ENCODE measurements at regions not wholly inside any gene's neighbourhood (a gene's known extent, or its start where the extent isn't known, plus 50 kb on each side); places are given as distances from the start of the nearest gene placed in this dataset.

DNA sequence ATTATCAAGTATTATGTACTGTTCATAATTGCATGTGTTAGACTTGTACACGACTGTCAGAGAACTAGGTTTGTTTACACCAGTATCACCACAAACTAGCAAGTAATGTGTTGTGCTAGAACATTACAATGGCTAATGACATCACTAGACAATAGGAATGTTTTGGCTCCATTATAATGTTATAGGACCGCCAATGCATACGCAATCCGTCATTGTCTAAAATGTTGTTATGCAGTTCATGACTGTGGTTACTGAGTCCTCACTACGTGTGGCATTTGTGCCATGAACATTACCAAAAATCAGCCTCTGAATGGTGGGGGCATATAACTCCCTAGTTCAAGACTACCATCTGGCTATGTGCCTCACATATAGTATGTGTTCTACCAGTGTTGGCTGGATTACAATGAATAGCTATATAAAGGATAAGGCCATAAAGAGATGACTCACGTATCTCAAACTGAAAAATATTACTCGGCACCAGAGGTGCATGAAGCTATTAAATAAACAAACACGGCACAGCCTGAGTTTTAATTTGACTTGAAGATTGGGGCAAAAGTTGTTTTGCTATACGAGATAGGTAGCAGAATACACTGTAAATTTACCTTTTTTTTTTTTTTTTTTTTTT lies 89.1 kb upstream of the COL24A1 start:
- ATAC-seq (ENCODE audit: low read depth) (no peak), DNase-seq (ENCODE audit: low spot score) (no peak)
- H3K9me3 ChIP-seq (ENCODE audit: severe bottlenecking): no peaks in the 10 kb centered on the region
- no peaks in the 10 kb centered on the region for H3K27me3 ChIP-seq (ENCODE audit: insufficient read depth, poor library complexity, severe bottlenecking)
- H3K4me3 ChIP-seq (ENCODE audit: severe bottlenecking): no peak overlapping the region
- H3K27ac ChIP-seq (ENCODE audit: poor library complexity, severe bottlenecking): no peak overlapping the region
- no peaks in the 10 kb centered on the region for H3K4me1 ChIP-seq (ENCODE audit: insufficient read depth, poor library complexity, severe bottlenecking)
- TF ChIP-seq, protein P1, sequence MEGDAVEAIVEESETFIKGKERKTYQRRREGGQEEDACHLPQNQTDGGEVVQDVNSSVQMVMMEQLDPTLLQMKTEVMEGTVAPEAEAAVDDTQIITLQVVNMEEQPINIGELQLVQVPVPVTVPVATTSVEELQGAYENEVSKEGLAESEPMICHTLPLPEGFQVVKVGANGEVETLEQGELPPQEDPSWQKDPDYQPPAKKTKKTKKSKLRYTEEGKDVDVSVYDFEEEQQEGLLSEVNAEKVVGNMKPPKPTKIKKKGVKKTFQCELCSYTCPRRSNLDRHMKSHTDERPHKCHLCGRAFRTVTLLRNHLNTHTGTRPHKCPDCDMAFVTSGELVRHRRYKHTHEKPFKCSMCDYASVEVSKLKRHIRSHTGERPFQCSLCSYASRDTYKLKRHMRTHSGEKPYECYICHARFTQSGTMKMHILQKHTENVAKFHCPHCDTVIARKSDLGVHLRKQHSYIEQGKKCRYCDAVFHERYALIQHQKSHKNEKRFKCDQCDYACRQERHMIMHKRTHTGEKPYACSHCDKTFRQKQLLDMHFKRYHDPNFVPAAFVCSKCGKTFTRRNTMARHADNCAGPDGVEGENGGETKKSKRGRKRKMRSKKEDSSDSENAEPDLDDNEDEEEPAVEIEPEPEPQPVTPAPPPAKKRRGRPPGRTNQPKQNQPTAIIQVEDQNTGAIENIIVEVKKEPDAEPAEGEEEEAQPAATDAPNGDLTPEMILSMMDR (IDR thresholded peaks at IDR 0.05; ENCODE audit: poor library complexity, severe bottlenecking): no peak
- H3K36me3 ChIP-seq (ENCODE audit: low read depth): no peaks in the 10 kb centered on the region

DNA sequence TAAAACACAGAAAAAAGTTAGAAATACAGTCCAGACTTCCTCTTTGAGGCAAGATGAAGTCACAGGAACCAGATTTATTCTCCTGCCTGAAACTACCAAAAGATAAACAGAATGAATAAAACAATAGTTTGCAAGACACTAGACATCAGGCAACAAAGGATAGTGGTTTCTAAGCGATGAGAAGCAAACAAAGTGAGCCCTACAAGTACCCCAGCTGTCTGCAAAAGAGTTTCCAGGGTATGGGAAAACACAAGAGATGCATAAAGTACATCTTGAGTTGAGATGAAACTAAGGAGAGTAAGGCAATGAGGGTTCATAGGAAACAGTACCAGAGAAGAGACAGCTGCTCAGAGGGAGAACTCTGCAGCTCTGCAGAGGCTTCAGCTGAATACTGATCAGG lies 83.3 kb upstream of the COL24A1 start:
- ATAC-seq (ENCODE audit: low read depth): no peak
- Histone ChIP-seq H3K4me3 (ENCODE audit: severe bottlenecking) (no peak overlapping the region), H3K9me3 (ENCODE audit: severe bottlenecking) (no peaks in the 10 kb centered on the region), H3K36me3 (ENCODE audit: low read depth) (no peaks in the 10 kb centered on the region), H3K4me1 (ENCODE audit: insufficient read depth, poor library complexity, severe bottlenecking) (no peaks in the 10 kb centered on the region), H3K27me3 (ENCODE audit: insufficient read depth, poor library complexity, severe bottlenecking) (no peaks in the 10 kb centered on the region), H3K27ac (ENCODE audit: poor library complexity, severe bottlenecking) (no peak overlapping the region)
- TF ChIP-seq, protein P1 (IDR thresholded peaks at IDR 0.05; ENCODE audit: poor library complexity, severe bottlenecking): no peak
- no peak for DNase-seq (ENCODE audit: low spot score)

DNA sequence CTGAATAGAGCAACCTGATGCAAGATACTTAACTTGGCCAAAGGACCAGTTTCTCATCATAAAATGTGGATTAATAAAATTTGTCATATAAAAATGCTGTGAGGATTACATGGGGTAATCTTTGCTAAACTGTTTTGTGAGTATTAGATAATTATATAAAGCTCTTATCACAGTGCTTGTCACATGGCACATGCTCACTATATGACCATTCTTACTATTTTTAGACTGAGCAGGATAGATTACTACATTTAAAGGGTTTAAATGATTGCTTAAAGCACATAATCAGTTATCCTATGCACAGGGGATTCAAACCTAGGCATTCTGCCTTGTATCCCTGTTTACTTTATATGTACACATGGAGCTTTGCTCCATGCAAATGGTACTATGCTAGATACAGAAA lies 82.9 kb upstream of the COL24A1 start:
- Histone ChIP-seq H3K4me3 (ENCODE audit: severe bottlenecking) (no peak overlapping the region), H3K27ac (ENCODE audit: poor library complexity, severe bottlenecking) (no peak overlapping the region), H3K4me1 (ENCODE audit: insufficient read depth, poor library complexity, severe bottlenecking) (no peaks in the 10 kb centered on the region), H3K27me3 (ENCODE audit: insufficient read depth, poor library complexity, severe bottlenecking) (no peaks in the 10 kb centered on the region), H3K9me3 (ENCODE audit: severe bottlenecking) (no peaks in the 10 kb centered on the region), H3K36me3 (ENCODE audit: low read depth) (no peaks in the 10 kb centered on the region)
- no peak for ATAC-seq (ENCODE audit: low read depth)
- TF ChIP-seq, protein P1 (IDR thresholded peaks at IDR 0.05; ENCODE audit: poor library complexity, severe bottlenecking): no peak
- no peak for DNase-seq (ENCODE audit: low spot score)

DNA sequence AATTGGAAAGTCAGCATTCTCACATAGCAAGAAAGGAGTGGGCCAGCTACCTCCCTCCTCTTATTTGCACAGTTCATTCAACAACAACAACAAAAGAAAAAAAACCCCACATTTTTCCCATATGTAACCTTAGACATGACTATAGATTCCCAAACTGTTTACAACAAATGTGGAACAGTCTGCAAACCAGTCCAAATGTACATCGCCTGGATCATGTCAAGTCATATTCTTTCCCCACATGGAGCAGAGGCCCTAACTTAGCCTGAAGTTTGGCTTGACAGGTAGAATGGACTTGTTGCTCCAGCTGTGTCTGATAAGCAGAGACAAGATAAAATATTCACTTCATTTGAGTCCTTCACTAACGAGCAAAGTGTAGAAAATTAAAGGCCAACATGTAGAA lies 81.7 kb upstream of the COL24A1 start:
- Histone ChIP-seq H3K27ac (ENCODE audit: poor library complexity, severe bottlenecking) (no peak overlapping the region), H3K36me3 (ENCODE audit: low read depth) (no peaks in the 10 kb centered on the region), H3K27me3 (ENCODE audit: insufficient read depth, poor library complexity, severe bottlenecking) (no peaks in the 10 kb centered on the region), H3K9me3 (ENCODE audit: severe bottlenecking) (no peaks in the 10 kb centered on the region), H3K4me3 (ENCODE audit: severe bottlenecking) (no peak overlapping the region), H3K4me1 (ENCODE audit: insufficient read depth, poor library complexity, severe bottlenecking) (no peaks in the 10 kb centered on the region)
- TF ChIP-seq, protein P1 (IDR thresholded peaks at IDR 0.05; ENCODE audit: poor library complexity, severe bottlenecking): no peak
- no peak for ATAC-seq (ENCODE audit: low read depth)
- no peak for DNase-seq (ENCODE audit: low spot score)

DNA sequence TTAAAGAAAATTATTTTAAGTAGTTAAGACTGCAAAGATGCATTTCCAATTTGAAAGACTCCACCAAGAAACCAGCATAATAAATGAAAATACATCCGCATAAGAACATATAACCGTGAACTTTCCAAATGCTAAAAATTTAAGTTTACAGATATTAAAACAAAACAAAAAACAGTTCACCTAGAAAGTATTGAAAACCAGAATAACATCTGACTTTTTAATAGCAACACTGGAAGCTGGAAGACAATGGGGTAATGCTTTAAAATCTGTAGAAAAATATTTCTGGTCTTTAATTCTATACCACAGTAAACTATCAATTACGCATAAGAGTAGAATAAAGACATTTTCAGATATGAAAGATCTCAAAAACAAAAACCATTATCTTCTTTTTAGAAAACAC lies 79.3 kb upstream of the COL24A1 start:
- Histone ChIP-seq H3K27me3 (ENCODE audit: insufficient read depth, poor library complexity, severe bottlenecking) (no peaks in the 10 kb centered on the region), H3K4me1 (ENCODE audit: insufficient read depth, poor library complexity, severe bottlenecking) (no peaks in the 10 kb centered on the region), H3K36me3 (ENCODE audit: low read depth) (no peaks in the 10 kb centered on the region), H3K9me3 (ENCODE audit: severe bottlenecking) (no peaks in the 10 kb centered on the region), H3K4me3 (ENCODE audit: severe bottlenecking) (no peak overlapping the region), H3K27ac (ENCODE audit: poor library complexity, severe bottlenecking) (no peak overlapping the region)
- DNase-seq (ENCODE audit: low spot score) (no peak), ATAC-seq (ENCODE audit: low read depth) (no peak)
- TF ChIP-seq, protein P1 (IDR thresholded peaks at IDR 0.05; ENCODE audit: poor library complexity, severe bottlenecking): no peak

Data from RWPE2 (cell line).